ENCODE measurements at regions not wholly inside any gene's neighbourhood (a gene's known extent, or its start where the extent isn't known, plus 50 kb on each side); places are given as distances from the start of the nearest gene placed in this dataset.

DNA sequence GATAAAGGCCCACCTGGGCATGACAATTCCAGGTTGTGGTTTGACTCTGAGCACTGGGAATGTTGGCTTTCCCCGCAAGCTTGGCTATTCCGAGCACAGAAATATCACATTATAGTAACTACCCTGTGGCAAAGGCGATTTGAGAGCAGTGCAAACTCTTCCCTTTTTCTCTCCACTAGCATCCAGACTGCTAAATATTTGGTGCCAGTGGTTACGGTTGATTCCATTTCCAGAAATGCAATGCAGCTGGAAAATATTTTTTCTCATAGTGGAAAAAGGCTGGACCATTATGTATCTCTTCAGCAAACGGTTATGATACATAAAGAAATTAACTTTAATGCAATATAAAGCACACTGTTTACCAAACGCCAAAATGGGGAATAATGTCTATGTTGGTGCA lies 158.0 kb downstream of the ENC1 start:
- Histone ChIP-seq H3K36me3 (ENCODE audit: insufficient read depth) (no peaks in the 10 kb centered on the region), H3K27ac (ENCODE audit: low read depth) (0 out of 2 replicates have a peak overlapping the region, but pooled peaks have one; percentile 9), H2AFZ (no peak overlapping the region), H3K4me2 (no peak overlapping the region), H3F3A (replicated peaks; ENCODE audit: low read depth) (no peaks in the 10 kb centered on the region), H3K4me3 (no peak overlapping the region), H4K20me1 (replicated peaks; ENCODE audit: insufficient read depth) (no peaks in the 10 kb centered on the region), H3K27me3 (ENCODE audit: insufficient read depth) (no peaks in the 10 kb centered on the region), H3K79me2 (replicated peaks; ENCODE audit: insufficient read depth) (no peaks in the 10 kb centered on the region), H3K4me1 (ENCODE audit: insufficient read depth) (peaks cover 40% of the 10 kb centered on the region), H3K9me2 (ENCODE audit: insufficient read depth) (no peaks in the 10 kb centered on the region)
- H3K4me1 Mint-ChIP-seq = peaks cover 29% of the 10 kb centered on the region
- DNase-seq (ENCODE audit: low spot score) (no peak), ATAC-seq (no peak)
- H3K27ac Mint-ChIP-seq = no peak overlapping the region
- H3K36me3 Mint-ChIP-seq (ENCODE audit: low read depth) = no peaks in the 10 kb centered on the region
- TF ChIP-seq NANOG (IDR thresholded peaks at IDR 0.05; ENCODE audit: borderline replicate concordance) (no peak), ZNF331 (CRISPR knock-in tag; IDR thresholded peaks at IDR 0.05; ENCODE audit: low read depth) (no peak), ZNF114 (CRISPR knock-in tag; IDR thresholded peaks at IDR 0.05) (no peak), EZH2 (IDR thresholded peaks at IDR 0.05; ENCODE audit: low read depth, unreplicated experiment) (no peak), STAT1 (IDR thresholded peaks at IDR 0.05; ENCODE audit: unreplicated experiment) (no peak), POLR2AphosphoS5 (IDR thresholded peaks at IDR 0.05; ENCODE audit: low read depth) (no peak), CREB1 (CRISPR knock-in tag; IDR thresholded peaks at IDR 0.05; ENCODE audit: low read depth) (no peak), EZH2phosphoT487 (IDR thresholded peaks at IDR 0.05; ENCODE audit: unreplicated experiment) (no peak), JUNB (IDR thresholded peaks at IDR 0.05; ENCODE audit: unreplicated experiment) (no peak)
- TF ChIP-seq, protein P1, sequence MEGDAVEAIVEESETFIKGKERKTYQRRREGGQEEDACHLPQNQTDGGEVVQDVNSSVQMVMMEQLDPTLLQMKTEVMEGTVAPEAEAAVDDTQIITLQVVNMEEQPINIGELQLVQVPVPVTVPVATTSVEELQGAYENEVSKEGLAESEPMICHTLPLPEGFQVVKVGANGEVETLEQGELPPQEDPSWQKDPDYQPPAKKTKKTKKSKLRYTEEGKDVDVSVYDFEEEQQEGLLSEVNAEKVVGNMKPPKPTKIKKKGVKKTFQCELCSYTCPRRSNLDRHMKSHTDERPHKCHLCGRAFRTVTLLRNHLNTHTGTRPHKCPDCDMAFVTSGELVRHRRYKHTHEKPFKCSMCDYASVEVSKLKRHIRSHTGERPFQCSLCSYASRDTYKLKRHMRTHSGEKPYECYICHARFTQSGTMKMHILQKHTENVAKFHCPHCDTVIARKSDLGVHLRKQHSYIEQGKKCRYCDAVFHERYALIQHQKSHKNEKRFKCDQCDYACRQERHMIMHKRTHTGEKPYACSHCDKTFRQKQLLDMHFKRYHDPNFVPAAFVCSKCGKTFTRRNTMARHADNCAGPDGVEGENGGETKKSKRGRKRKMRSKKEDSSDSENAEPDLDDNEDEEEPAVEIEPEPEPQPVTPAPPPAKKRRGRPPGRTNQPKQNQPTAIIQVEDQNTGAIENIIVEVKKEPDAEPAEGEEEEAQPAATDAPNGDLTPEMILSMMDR (conservative IDR thresholded peaks at IDR 0.05; ENCODE audit: low read depth in 2 of 2) = no peak
- TF ChIP-seq, protein P2, sequence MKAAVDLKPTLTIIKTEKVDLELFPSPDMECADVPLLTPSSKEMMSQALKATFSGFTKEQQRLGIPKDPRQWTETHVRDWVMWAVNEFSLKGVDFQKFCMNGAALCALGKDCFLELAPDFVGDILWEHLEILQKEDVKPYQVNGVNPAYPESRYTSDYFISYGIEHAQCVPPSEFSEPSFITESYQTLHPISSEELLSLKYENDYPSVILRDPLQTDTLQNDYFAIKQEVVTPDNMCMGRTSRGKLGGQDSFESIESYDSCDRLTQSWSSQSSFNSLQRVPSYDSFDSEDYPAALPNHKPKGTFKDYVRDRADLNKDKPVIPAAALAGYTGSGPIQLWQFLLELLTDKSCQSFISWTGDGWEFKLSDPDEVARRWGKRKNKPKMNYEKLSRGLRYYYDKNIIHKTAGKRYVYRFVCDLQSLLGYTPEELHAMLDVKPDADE (IDR thresholded peaks at IDR 0.05) = no peak
- TF ChIP-seq, protein P3, sequence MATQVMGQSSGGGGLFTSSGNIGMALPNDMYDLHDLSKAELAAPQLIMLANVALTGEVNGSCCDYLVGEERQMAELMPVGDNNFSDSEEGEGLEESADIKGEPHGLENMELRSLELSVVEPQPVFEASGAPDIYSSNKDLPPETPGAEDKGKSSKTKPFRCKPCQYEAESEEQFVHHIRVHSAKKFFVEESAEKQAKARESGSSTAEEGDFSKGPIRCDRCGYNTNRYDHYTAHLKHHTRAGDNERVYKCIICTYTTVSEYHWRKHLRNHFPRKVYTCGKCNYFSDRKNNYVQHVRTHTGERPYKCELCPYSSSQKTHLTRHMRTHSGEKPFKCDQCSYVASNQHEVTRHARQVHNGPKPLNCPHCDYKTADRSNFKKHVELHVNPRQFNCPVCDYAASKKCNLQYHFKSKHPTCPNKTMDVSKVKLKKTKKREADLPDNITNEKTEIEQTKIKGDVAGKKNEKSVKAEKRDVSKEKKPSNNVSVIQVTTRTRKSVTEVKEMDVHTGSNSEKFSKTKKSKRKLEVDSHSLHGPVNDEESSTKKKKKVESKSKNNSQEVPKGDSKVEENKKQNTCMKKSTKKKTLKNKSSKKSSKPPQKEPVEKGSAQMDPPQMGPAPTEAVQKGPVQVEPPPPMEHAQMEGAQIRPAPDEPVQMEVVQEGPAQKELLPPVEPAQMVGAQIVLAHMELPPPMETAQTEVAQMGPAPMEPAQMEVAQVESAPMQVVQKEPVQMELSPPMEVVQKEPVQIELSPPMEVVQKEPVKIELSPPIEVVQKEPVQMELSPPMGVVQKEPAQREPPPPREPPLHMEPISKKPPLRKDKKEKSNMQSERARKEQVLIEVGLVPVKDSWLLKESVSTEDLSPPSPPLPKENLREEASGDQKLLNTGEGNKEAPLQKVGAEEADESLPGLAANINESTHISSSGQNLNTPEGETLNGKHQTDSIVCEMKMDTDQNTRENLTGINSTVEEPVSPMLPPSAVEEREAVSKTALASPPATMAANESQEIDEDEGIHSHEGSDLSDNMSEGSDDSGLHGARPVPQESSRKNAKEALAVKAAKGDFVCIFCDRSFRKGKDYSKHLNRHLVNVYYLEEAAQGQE (IDR thresholded peaks at IDR 0.05; ENCODE audit: unreplicated experiment) = no peak
- TF ChIP-seq, protein P4, sequence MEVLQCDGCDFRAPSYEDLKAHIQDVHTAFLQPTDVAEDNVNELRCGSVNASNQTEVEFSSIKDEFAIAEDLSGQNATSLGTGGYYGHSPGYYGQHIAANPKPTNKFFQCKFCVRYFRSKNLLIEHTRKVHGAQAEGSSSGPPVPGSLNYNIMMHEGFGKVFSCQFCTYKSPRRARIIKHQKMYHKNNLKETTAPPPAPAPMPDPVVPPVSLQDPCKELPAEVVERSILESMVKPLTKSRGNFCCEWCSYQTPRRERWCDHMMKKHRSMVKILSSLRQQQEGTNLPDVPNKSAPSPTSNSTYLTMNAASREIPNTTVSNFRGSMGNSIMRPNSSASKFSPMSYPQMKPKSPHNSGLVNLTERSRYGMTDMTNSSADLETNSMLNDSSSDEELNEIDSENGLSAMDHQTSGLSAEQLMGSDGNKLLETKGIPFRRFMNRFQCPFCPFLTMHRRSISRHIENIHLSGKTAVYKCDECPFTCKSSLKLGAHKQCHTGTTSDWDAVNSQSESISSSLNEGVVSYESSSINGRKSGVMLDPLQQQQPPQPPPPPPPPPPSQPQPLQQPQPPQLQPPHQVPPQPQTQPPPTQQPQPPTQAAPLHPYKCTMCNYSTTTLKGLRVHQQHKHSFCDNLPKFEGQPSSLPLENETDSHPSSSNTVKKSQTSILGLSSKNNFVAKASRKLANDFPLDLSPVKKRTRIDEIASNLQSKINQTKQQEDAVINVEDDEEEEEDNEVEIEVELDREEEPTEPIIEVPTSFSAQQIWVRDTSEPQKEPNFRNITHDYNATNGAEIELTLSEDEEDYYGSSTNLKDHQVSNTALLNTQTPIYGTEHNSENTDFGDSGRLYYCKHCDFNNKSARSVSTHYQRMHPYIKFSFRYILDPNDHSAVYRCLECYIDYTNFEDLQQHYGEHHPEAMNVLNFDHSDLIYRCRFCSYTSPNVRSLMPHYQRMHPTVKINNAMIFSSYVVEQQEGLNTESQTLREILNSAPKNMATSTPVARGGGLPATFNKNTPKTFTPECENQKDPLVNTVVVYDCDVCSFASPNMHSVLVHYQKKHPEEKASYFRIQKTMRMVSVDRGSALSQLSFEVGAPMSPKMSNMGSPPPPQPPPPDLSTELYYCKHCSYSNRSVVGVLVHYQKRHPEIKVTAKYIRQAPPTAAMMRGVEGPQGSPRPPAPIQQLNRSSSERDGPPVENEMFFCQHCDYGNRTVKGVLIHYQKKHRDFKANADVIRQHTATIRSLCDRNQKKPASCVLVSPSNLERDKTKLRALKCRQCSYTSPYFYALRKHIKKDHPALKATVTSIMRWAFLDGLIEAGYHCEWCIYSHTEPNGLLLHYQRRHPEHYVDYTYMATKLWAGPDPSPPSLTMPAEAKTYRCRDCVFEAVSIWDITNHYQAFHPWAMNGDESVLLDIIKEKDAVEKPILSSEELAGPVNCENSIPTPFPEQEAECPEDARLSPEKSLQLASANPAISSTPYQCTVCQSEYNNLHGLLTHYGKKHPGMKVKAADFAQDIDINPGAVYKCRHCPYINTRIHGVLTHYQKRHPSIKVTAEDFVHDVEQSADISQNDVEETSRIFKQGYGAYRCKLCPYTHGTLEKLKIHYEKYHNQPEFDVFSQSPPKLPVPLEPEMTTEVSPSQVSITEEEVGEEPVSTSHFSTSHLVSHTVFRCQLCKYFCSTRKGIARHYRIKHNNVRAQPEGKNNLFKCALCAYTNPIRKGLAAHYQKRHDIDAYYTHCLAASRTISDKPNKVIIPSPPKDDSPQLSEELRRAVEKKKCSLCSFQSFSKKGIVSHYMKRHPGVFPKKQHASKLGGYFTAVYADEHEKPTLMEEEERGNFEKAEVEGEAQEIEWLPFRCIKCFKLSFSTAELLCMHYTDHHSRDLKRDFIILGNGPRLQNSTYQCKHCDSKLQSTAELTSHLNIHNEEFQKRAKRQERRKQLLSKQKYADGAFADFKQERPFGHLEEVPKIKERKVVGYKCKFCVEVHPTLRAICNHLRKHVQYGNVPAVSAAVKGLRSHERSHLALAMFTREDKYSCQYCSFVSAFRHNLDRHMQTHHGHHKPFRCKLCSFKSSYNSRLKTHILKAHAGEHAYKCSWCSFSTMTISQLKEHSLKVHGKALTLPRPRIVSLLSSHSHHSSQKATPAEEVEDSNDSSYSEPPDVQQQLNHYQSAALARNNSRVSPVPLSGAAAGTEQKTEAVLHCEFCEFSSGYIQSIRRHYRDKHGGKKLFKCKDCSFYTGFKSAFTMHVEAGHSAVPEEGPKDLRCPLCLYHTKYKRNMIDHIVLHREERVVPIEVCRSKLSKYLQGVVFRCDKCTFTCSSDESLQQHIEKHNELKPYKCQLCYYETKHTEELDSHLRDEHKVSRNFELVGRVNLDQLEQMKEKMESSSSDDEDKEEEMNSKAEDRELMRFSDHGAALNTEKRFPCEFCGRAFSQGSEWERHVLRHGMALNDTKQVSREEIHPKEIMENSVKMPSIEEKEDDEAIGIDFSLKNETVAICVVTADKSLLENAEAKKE (CRISPR knock-in tag; IDR thresholded peaks at IDR 0.05) = no peak
- no peaks in the 10 kb centered on the region for H3K27me3 Mint-ChIP-seq (ENCODE audit: insufficient read depth, low read depth, poor library complexity)
- no peak overlapping the region for H3K4me3 Mint-ChIP-seq
- no peaks in the 10 kb centered on the region for H3K9me3 Mint-ChIP-seq

All from GM23338 (cell line).